H1 (cell line): ENCODE measurements at regions not wholly inside any gene's neighbourhood (a gene's known extent, or its start where the extent isn't known, plus 50 kb on each side); places are given as distances from the start of the nearest gene placed in this dataset.

Source experiments
- CHD7 ChIP-seq: fragments of 300-600 bp; sonication (generic); IDR thresholded peaks from 2 replicates; pipeline ENCODE4 v1.7.1; 2012; ENCODE audit warnings: low read length, moderate library complexity, mild to moderate bottlenecking, inconsistent platforms; ENCODE audit not compliant: insufficient replicate concordance
- CREB1 ChIP-seq: IDR thresholded peaks from 2 replicates; pipeline ENCODE4 v1.6.1; 2012; ENCODE audit warnings: inconsistent platforms
- KDM5A ChIP-seq: fragments of 200-600 bp; IDR thresholded peaks from 2 replicates; pipeline ENCODE4 v1.7.1; 2012; ENCODE audit warnings: mild to moderate bottlenecking, low read length, inconsistent platforms, mixed read lengths

DNA sequence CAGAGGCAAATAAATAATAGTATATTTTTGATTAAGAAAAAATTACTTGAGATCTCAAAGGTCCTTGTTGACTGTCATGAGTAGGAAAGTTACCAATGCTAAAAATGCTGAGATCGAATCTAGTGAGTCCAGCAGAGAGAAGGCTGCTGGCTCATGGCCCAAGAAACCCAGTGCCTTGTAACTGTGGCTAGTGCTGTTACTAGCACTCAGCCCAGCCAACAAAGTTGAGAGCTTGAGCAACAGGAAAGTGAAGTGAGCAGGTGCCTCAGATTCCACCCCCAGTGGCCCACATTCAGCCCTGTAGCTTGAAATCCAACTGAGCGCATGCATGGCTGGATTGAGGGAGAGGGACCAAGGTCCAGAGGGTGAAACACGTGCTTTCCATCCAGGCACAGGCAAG lies 398.2 kb downstream of the SHANK2 start (continued):
- TF ChIP-seq CHD7, result no peak
- no peak for TF ChIP-seq CREB1
- TF ChIP-seq KDM5A, result no peak
- TF ChIP-seq, all 59 proteins: peak for 0
